ENCODE measurements at regions not wholly inside any gene's neighbourhood (a gene's known extent, or its start where the extent isn't known, plus 50 kb on each side); places are given as distances from the start of the nearest gene placed in this dataset.

DNA sequence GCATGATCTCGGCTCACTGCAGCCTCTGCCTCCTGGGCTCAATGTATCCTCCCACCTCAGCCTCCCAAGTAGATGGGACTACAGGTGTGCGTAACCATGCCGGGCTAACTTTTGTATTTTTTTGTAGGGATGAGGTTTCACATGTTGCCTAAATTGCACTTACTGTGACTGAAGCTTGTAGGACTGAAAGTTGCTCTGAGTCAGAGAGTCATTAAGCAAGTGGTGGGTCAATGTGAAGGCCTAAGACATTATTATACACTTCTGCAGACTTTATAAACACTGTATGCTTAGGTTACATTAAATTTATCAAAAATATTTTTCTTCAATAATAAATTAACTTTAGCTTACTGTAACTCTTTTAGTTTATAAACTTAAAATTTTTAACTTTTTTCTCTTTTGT, 170.2 kb downstream of the FAT4 start:
- TF ChIP-seq FOXA1 (IDR thresholded peaks at IDR 0.05) (no peak), RAD21 (IDR thresholded peaks at IDR 0.05) (no peak), RXRA (IDR thresholded peaks at IDR 0.05) (no peak), JUND (IDR thresholded peaks at IDR 0.05) (no peak), GABPA (IDR thresholded peaks at IDR 0.05 in 1 of 2, conservative IDR thresholded peaks at IDR 0.05 in 1 of 2) (no peak), HNF4A (conservative IDR thresholded peaks at IDR 0.05) (no peak), HNF4G (IDR thresholded peaks at IDR 0.05) (no peak), EGR1 (IDR thresholded peaks at IDR 0.05; ENCODE audit: low read depth in 2 of 2) (no peak), SP1 (IDR thresholded peaks at IDR 0.05) (no peak)
- TF ChIP-seq, protein P1, sequence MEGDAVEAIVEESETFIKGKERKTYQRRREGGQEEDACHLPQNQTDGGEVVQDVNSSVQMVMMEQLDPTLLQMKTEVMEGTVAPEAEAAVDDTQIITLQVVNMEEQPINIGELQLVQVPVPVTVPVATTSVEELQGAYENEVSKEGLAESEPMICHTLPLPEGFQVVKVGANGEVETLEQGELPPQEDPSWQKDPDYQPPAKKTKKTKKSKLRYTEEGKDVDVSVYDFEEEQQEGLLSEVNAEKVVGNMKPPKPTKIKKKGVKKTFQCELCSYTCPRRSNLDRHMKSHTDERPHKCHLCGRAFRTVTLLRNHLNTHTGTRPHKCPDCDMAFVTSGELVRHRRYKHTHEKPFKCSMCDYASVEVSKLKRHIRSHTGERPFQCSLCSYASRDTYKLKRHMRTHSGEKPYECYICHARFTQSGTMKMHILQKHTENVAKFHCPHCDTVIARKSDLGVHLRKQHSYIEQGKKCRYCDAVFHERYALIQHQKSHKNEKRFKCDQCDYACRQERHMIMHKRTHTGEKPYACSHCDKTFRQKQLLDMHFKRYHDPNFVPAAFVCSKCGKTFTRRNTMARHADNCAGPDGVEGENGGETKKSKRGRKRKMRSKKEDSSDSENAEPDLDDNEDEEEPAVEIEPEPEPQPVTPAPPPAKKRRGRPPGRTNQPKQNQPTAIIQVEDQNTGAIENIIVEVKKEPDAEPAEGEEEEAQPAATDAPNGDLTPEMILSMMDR (IDR thresholded peaks at IDR 0.05; ENCODE audit: low read depth, low read length, missing input control): no peak
- TF ChIP-seq, protein P2, sequence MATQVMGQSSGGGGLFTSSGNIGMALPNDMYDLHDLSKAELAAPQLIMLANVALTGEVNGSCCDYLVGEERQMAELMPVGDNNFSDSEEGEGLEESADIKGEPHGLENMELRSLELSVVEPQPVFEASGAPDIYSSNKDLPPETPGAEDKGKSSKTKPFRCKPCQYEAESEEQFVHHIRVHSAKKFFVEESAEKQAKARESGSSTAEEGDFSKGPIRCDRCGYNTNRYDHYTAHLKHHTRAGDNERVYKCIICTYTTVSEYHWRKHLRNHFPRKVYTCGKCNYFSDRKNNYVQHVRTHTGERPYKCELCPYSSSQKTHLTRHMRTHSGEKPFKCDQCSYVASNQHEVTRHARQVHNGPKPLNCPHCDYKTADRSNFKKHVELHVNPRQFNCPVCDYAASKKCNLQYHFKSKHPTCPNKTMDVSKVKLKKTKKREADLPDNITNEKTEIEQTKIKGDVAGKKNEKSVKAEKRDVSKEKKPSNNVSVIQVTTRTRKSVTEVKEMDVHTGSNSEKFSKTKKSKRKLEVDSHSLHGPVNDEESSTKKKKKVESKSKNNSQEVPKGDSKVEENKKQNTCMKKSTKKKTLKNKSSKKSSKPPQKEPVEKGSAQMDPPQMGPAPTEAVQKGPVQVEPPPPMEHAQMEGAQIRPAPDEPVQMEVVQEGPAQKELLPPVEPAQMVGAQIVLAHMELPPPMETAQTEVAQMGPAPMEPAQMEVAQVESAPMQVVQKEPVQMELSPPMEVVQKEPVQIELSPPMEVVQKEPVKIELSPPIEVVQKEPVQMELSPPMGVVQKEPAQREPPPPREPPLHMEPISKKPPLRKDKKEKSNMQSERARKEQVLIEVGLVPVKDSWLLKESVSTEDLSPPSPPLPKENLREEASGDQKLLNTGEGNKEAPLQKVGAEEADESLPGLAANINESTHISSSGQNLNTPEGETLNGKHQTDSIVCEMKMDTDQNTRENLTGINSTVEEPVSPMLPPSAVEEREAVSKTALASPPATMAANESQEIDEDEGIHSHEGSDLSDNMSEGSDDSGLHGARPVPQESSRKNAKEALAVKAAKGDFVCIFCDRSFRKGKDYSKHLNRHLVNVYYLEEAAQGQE (IDR thresholded peaks at IDR 0.05): no peak
- TF ChIP-seq, protein P3, sequence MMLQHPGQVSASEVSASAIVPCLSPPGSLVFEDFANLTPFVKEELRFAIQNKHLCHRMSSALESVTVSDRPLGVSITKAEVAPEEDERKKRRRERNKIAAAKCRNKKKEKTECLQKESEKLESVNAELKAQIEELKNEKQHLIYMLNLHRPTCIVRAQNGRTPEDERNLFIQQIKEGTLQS (IDR thresholded peaks at IDR 0.05): no peak
- TF ChIP-seq, protein P4, sequence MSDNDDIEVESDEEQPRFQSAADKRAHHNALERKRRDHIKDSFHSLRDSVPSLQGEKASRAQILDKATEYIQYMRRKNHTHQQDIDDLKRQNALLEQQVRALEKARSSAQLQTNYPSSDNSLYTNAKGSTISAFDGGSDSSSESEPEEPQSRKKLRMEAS (IDR thresholded peaks at IDR 0.05): no peak
